ENCODE measurements at regions not wholly inside any gene's neighbourhood (a gene's known extent, or its start where the extent isn't known, plus 50 kb on each side); places are given as distances from the start of the nearest gene placed in this dataset.

DNA sequence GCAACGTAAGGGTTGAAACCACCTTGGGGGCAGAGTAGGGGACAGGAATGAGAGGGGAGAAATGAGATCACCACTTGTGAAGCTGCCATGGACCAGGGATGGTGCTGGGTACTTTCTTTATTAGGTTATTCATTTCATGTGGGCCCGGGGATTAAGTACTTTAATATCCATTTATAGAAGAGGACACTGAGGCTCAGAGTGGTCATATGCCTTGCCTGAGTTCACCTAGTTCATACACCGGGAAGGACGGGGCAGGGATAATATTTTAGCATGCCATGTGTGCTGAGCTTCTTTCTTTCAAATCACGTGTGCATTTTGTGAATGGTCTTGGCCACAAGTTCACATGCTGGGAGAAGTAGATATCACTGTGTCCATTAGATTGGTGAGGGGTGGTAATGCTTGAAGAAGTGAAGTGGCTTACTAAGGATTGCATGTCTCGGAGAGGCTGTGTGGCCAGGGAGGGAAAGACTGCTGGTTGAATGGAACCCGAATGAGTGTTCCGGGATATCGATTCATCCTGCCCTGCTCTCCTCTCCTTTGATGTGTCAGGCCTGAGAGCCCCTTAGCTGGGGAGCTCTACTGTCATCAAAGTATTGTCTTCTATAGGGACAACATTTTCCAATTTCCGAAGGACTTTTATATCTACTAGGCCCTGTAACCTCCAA lies 187.1 kb downstream of the MYCN start:
- Mint-ChIP-seq H3K36me3 (ENCODE audit: insufficient read depth) (no peaks in the 10 kb centered on the region), H3K4me1 (ENCODE audit: low read depth in 2 of 2) (no peaks in the 10 kb centered on the region), H3K4me3 (no peak overlapping the region), H3K9me3 (peaks cover 0 to 5% of the 10 kb centered on the region in 2 donors), H3K27ac (no peak overlapping the region), H3K27me3 (no peaks in the 10 kb centered on the region)
- ATAC-seq (replicated peaks) (no peak), DNase-seq (no peak)

- no peaks in the 10 kb centered on the region for H3K27me3 Mint-ChIP-seq
- H3K4me3 Mint-ChIP-seq, result no peak overlapping the region
- H3K36me3 Mint-ChIP-seq (ENCODE audit: insufficient read depth), result no peaks in the 10 kb centered on the region
- ATAC-seq (replicated peaks) (no peak), DNase-seq (no peak)
- H3K9me3 Mint-ChIP-seq, result peaks cover 0 to 5% of the 10 kb centered on the region in 2 donors
- no peak overlapping the region for H3K27ac Mint-ChIP-seq
- no peaks in the 10 kb centered on the region for H3K4me1 Mint-ChIP-seq (ENCODE audit: low read depth in 2 of 2)
Measured at GRCh38 chr2:16126517-16127275, 186.3 kb downstream of the MYCN start.

DNA sequence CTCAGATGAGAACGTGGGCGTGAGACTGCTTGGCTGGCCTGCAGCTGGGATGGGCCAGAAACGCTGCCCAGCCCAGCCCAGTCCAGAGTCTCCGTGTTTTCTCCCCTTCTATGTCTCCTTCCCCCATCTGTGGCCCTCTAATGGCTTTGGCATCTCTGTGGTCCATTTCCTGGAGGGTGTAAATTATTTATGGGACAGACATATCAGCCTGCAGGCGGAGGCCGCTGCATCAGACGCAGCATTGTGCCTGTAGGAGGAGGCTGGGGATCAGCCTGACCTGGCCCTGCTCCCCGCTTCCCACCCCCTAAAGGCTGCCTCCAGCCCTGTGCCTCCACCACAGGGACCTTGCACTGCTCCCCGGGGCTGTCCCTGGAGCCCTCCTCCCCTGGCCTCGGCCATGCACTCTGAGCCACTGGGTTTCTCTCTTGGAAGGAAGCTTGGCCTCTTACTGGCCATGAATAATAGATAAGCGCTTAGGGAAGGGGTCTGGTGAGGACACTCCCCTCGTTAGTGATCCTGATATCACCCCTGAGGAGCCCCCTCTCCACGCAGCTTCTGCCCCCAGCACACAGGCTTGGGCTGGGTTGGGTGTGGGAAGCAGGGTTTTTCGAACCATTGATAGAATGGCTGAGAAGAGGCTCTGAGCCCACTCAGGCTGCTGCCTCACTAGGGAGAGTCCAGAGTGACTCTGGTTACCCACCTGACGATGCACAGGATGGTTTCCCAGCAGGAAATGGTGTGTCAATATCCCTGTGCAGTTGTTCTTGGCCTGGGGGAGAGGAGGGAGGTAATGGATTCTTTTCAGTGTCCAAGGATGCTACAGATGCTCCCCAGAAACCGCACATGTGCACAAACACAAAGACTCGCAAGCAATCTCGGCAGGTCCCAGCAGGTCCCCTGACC lies 185.5 kb downstream of the MYCN start:
- peaks cover 0 to 4% of the 10 kb centered on the region in 2 donors for H3K9me3 Mint-ChIP-seq
- H3K27ac Mint-ChIP-seq, result no peak overlapping the region
- ATAC-seq (replicated peaks), result no peak
- H3K36me3 Mint-ChIP-seq (ENCODE audit: insufficient read depth), result no peaks in the 10 kb centered on the region
- no peaks in the 10 kb centered on the region for H3K4me1 Mint-ChIP-seq (ENCODE audit: low read depth in 2 of 2)
- no peaks in the 10 kb centered on the region for H3K27me3 Mint-ChIP-seq
- DNase-seq, result no peak
- no peak overlapping the region for H3K4me3 Mint-ChIP-seq

DNA sequence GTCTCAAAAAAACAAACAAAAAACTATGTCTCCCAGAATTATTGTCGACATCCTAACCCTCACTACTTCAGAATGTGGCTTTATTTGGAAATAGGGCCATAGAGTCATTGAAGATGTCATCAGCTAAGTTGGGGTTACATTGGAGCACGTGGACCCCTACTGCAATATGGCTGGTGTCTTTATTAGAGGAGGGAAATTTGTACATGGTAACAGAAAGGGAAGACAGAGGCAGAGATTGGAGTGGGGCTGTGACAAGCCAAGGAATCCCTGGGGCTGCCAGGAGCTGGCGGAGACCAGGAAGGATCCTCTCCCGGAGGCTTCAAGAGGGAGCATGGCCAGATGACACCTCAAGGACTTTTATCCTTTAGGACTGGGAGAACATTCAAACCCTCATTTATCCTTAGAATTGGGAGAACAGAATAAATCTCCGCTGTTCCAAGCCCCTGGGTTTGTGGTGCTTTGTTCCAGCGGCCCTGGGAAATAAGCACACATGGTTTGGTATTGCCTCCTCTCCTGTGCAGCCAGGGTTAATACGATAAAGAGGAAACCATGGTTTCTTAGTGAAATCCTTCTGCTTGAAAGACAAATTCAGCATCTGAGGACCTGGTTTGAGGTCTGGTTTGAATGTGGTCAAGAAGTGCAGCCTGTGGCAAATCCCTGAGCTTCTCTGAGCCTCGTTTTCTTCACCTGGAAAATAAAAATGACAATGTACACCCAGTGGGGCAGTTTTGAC lies 184.7 kb downstream of the MYCN start:
- no peak overlapping the region for H3K27ac Mint-ChIP-seq
- H3K36me3 Mint-ChIP-seq (ENCODE audit: insufficient read depth), result no peaks in the 10 kb centered on the region
- no peaks in the 10 kb centered on the region for H3K4me1 Mint-ChIP-seq (ENCODE audit: low read depth in 2 of 2)
- peaks cover 0 to 4% of the 10 kb centered on the region in 2 donors for H3K9me3 Mint-ChIP-seq
- H3K4me3 Mint-ChIP-seq, result no peak overlapping the region
- ATAC-seq (replicated peaks) (no peak), DNase-seq (no peak)
- H3K27me3 Mint-ChIP-seq, result no peaks in the 10 kb centered on the region

DNA sequence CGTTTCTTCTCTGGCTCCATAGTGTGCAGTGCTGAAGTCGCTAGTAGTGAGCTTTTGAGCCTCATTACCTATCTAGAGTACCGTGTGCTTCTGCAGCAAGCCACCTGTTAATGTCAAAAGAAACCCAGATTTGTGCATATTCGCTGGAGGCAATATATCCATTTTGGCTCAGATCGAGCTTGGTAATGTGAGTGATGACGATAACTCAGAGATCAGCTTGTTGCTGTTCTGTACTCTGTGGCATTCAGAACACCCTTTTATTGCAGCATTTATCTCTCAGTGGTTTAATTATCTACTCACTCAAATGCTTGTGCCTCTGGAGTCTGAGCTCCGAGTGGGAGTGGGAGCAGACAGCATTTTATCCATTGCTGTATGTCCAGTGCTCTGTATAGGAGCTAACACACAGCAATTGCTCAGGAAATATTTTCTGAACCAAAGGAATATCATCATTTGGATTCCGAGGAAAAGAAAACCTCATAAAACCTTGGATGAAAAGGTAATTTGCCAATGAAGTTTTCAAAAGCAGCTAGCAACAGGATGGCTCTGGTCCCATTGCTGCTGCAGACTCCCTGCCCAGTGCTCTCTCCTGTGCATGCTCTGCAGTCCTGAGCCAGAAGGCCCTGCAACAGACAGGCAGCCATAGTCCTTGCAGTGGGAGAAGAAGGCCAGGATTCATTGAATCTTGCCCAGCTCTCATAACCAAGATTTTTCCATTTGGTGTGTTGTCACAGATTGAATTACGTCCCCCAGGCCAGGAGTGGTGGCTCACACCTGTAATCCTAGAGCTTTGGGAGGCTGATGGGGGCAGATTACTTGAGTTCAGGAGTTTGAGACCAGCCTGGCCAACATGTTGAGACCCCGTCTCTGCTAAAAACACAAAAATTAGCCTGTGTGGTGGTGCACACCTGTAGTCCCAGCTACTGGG lies 183.8 kb downstream of the MYCN start:
- Mint-ChIP-seq H3K36me3 (ENCODE audit: insufficient read depth) (no peaks in the 10 kb centered on the region), H3K4me1 (ENCODE audit: low read depth in 2 of 2) (no peaks in the 10 kb centered on the region), H3K27me3 (no peaks in the 10 kb centered on the region), H3K4me3 (no peak overlapping the region), H3K27ac (no peak overlapping the region), H3K9me3 (peaks cover 0 to 2% of the 10 kb centered on the region in 2 donors)
- ATAC-seq (replicated peaks) (no peak), DNase-seq (no peak)

DNA sequence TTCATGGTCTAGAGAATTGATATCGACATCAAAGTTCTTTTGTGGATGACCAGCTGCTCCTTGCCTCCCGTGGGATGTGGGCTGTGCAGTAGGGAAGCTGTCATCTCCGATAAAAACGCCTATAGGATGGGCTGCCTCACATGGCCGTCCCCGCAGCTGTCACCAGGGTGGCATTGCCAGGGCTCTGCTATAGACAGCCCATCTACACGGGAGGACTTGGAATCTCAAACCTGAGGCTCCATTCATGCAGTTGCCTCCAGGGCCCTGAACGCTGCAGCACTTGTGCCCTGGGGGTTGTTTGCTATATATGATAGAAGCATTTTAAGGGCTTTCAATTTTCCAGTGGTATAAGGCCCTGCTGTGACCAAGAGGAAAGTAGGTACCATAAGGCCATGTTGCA lies 183.1 kb downstream of the MYCN start:
- no peak for ATAC-seq (replicated peaks)
- Mint-ChIP-seq H3K4me3 (no peak overlapping the region), H3K4me1 (ENCODE audit: low read depth in 2 of 2) (no peaks in the 10 kb centered on the region), H3K27me3 (no peaks in the 10 kb centered on the region), H3K9me3 (peaks cover 0 to 2% of the 10 kb centered on the region in 2 donors), H3K27ac (no peak overlapping the region), H3K36me3 (ENCODE audit: insufficient read depth) (no peaks in the 10 kb centered on the region)
- no peak for DNase-seq

DNA sequence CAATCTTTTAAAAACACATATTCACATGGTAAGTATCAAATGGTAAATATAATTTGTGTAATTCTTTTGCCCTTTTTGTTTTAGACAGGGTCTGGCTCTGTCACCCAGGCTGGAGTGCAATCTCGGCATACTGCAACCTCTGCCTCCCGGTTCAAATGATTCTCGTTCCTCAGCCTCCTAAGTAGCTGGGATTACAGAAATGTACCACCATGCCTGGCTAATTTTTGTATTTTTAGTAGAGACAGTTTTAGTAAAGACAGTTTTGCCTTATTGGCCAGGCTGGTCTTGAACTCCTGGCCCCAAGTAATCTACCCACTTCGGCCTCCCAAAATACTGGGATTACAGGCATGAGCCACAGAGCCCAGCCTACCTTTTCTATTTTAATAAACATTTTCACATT lies 182.2 kb downstream of the MYCN start:
- DNase-seq (no peak), ATAC-seq (replicated peaks) (no peak)
- H3K4me3 Mint-ChIP-seq, result no peak overlapping the region
- no peak overlapping the region for H3K27ac Mint-ChIP-seq
- no peaks in the 10 kb centered on the region for H3K36me3 Mint-ChIP-seq (ENCODE audit: insufficient read depth)
- peaks cover 0 to 2% of the 10 kb centered on the region in 2 donors for H3K9me3 Mint-ChIP-seq
- H3K27me3 Mint-ChIP-seq, result no peaks in the 10 kb centered on the region
- no peaks in the 10 kb centered on the region for H3K4me1 Mint-ChIP-seq (ENCODE audit: low read depth in 2 of 2)

- no peak for DNase-seq
- Mint-ChIP-seq H3K27ac (no peak overlapping the region), H3K4me3 (no peak overlapping the region), H3K36me3 (ENCODE audit: insufficient read depth) (no peaks in the 10 kb centered on the region), H3K4me1 (ENCODE audit: low read depth in 2 of 2) (no peaks in the 10 kb centered on the region), H3K27me3 (no peaks in the 10 kb centered on the region), H3K9me3 (peaks cover 0 to 2% of the 10 kb centered on the region in 2 donors)
- no peak for ATAC-seq (replicated peaks)
Measured at GRCh38 chr2:16121986-16122390, 181.6 kb downstream of the MYCN start.

- Mint-ChIP-seq H3K4me3 (no peak overlapping the region), H3K36me3 (ENCODE audit: insufficient read depth) (no peaks in the 10 kb centered on the region), H3K9me3 (no peaks in the 10 kb centered on the region), H3K27me3 (no peaks in the 10 kb centered on the region), H3K4me1 (ENCODE audit: low read depth in 2 of 2) (no peaks in the 10 kb centered on the region), H3K27ac (no peak overlapping the region)
- DNase-seq (no peak), ATAC-seq (replicated peaks) (no peak)
Measured at GRCh38 chr2:16121231-16121985, 181.1 kb downstream of the MYCN start.

- Mint-ChIP-seq H3K27ac (no peak overlapping the region), H3K4me1 (ENCODE audit: low read depth in 2 of 2) (no peaks in the 10 kb centered on the region), H3K9me3 (peaks cover 0 to 2% of the 10 kb centered on the region in 2 donors), H3K27me3 (no peaks in the 10 kb centered on the region), H3K4me3 (no peak overlapping the region), H3K36me3 (ENCODE audit: insufficient read depth) (no peaks in the 10 kb centered on the region)
- no peak for DNase-seq
- ATAC-seq (replicated peaks), result no peak
Measured at GRCh38 chr2:16120591-16121180, 180.3 kb downstream of the MYCN start.

DNA sequence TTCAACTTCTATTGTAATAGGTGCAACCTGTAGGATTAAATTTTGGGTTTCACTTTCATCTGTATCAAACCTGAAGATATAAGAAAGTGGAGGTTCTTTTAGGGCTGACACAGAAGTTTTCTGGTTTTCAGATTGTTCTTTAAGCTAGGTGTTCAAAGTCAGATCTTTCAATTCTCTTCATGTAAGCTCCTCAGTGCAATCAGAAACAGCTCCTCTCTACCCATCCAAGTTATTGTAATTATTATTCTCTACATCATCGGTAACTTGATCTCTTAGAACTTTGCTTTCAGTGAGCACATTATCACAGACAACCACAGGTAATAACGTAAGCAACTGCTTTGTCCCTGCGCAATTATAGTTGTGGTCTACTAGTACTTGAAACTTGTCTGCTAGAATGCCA lies 179.4 kb downstream of the MYCN start:
- Mint-ChIP-seq H3K27ac (no peak overlapping the region), H3K27me3 (no peaks in the 10 kb centered on the region), H3K36me3 (ENCODE audit: insufficient read depth) (no peaks in the 10 kb centered on the region), H3K4me1 (ENCODE audit: low read depth in 2 of 2) (no peaks in the 10 kb centered on the region), H3K4me3 (no peak overlapping the region), H3K9me3 (peaks cover 0 to 2% of the 10 kb centered on the region in 2 donors)
- ATAC-seq (replicated peaks) (no peak), DNase-seq (no peak)

All from effector memory CD8-positive, alpha-beta T cell (primary cell).